SU-DHL-6 (cell line): ENCODE measurements at regions not wholly inside any gene's neighbourhood (a gene's known extent, or its start where the extent isn't known, plus 50 kb on each side); places are given as distances from the start of the nearest gene placed in this dataset.

Experiments used
- CTCF ChIP-seq: fragments of 200-600 bp; sonication (generic); IDR thresholded peaks from one replicate; pipeline ENCODE4 v1.5.1; 2017; ENCODE audit warnings: antibody characterized with exemption, mild to moderate bottlenecking, low read length, moderate library complexity; ENCODE audit not compliant: insufficient read depth, poor library complexity, severe bottlenecking
- EZH2phosphoT487 ChIP-seq: fragments of 200-600 bp; sonication (generic), shearing (Covaris generic); conservative IDR thresholded peaks from 2 replicates; pipeline ENCODE4 v1.6.1; 2018; ENCODE audit warnings: mild to moderate bottlenecking, antibody characterized with exemption, low read length, moderate library complexity, mixed read lengths

GRCh38 chr10:129090165-129090564 is 376.9 kb upstream of the MGMT start:
- no peak for TF ChIP-seq CTCF
- no peak for TF ChIP-seq EZH2phosphoT487
